ENCODE measurements at regions not wholly inside any gene's neighbourhood (a gene's known extent, or its start where the extent isn't known, plus 50 kb on each side); places are given as distances from the start of the nearest gene placed in this dataset.

GRCh38 chr7:131034166-131034881 is 293.4 kb upstream of the MKLN1 start (continued):
- no peak for TF ChIP-seq CTCF (IDR thresholded peaks at IDR 0.05 in 2 of 3, conservative IDR thresholded peaks at IDR 0.05 in 1 of 3; ENCODE audit: borderline replicate concordance in 1 of 3, insufficient read depth in 1 of 3, low read depth in 2 of 3, low read length in 2 of 3)
- TF ChIP-seq ELF1 (IDR thresholded peaks at IDR 0.05; ENCODE audit: borderline replicate concordance, low read depth), result no peak
- no peak for TF ChIP-seq POLR2A (IDR thresholded peaks at IDR 0.05; ENCODE audit: borderline replicate concordance, extremely low read depth, insufficient read depth, insufficient read length)
- no peak for TF ChIP-seq EGR1 (IDR thresholded peaks at IDR 0.05; ENCODE audit: low read depth)
- TF ChIP-seq MAX (IDR thresholded peaks at IDR 0.05), result no peak
- no peak for TF ChIP-seq EZH2phosphoT487 (IDR thresholded peaks at IDR 0.05; ENCODE audit: borderline replicate concordance)

GRCh38 chr7:131035088-131035770 is 292.4 kb upstream of the MKLN1 start:
- no TSS peak for BruUV-seq (replicated peaks)
- H3K27me3 ChIP-seq (ENCODE audit: insufficient read depth, low read length), result no peaks in the 10 kb centered on the region
- DNase-seq (ENCODE audit: low read depth, low spot score), result no peak
- H3K9me2 ChIP-seq (ENCODE audit: insufficient read depth), result no peaks in the 10 kb centered on the region
- H3K9me3 ChIP-seq (ENCODE audit: control insufficient read depth in 1 of 2, insufficient read depth in 1 of 2, low read depth in 1 of 2, low read length in 2 of 2), result no peaks in the 10 kb centered on the region
- no peak overlapping the region for H3K9ac ChIP-seq (ENCODE audit: low read length)
- RAD21 ChIA-PET (ENCODE audit: low non-redundant PET in 1 of 2, low total read pairs in 2 of 2, uncharacterized antibody in 2 of 2, unreplicated experiment in 2 of 2), result no interaction called here
- peaks cover 32 to 41% of the 10 kb centered on the region in 2 experiments for H3K4me1 ChIP-seq (ENCODE audit: control insufficient read depth in 1 of 2, insufficient read depth in 2 of 2, low read length in 2 of 2)
- intact Hi-C loops (cut with micrococcal nuclease), result no loop called here
- CTCF ChIA-PET, result no interaction called here
- H3K4me3 ChIP-seq (replicated peaks in 1 of 2; ENCODE audit: low read depth in 1 of 2, low read length in 2 of 2), result no peak overlapping the region
- no peaks in the 10 kb centered on the region for H4K20me1 ChIP-seq (ENCODE audit: insufficient read depth)
- H2AFZ ChIP-seq (ENCODE audit: low read depth, low read length, poor library complexity, severe bottlenecking), result no peak overlapping the region
- H3K4me2 ChIP-seq (ENCODE audit: low read length), result no peak overlapping the region
- POLR2A ChIA-PET, result no interaction called here
- H3K36me3 ChIP-seq (ENCODE audit: control insufficient read depth in 1 of 2, insufficient read depth in 2 of 2, low read length in 2 of 2), result no peaks in the 10 kb centered on the region
- no peak overlapping the region for H3K27ac ChIP-seq (ENCODE audit: low read depth, low read length)
- peaks cover 45% of the 10 kb centered on the region for H3K79me2 ChIP-seq (ENCODE audit: insufficient read depth, low read length)
- no peak for ATAC-seq
- no peak for TF ChIP-seq SIN3A (IDR thresholded peaks at IDR 0.05; ENCODE audit: low read depth)
- no peak for TF ChIP-seq YY1 (IDR thresholded peaks at IDR 0.05; ENCODE audit: extremely low read depth, insufficient replicate concordance, low read depth, low read length)
- no peak for TF ChIP-seq ZNF274 (IDR thresholded peaks at IDR 0.05; ENCODE audit: low read depth, low read length)
- TF ChIP-seq RAD21 (IDR thresholded peaks at IDR 0.05; ENCODE audit: low read depth), result no peak
- TF ChIP-seq CBX3 (IDR thresholded peaks at IDR 0.05; ENCODE audit: low read depth), result no peak
